Neural progenitor cell (in vitro differentiated cells): ENCODE measurements at regions not wholly inside any gene's neighbourhood (a gene's known extent, or its start where the extent isn't known, plus 50 kb on each side); places are given as distances from the start of the nearest gene placed in this dataset.

Experiments
- DNase-seq: peaks from one replicate; pipeline ENCODE4 v3.0.0-alpha.2; 2016; ENCODE audit warnings: low spot score
- H2AFZ ChIP-seq: fragments of 200-600 bp; sonication (generic); replicated peaks from 2 replicates; pipeline ENCODE4 v1.6.1; 2016; ENCODE audit warnings: antibody characterized with exemption
- H3F3A ChIP-seq: fragments of 200-600 bp; sonication (generic); 2 replicates; pipeline ENCODE4 v1.6.1; 2016; ENCODE audit warnings: antibody characterized with exemption, low read depth
- H3K27ac ChIP-seq: fragments of 200-600 bp; sonication (generic); 2 replicates; pipeline ENCODE4 v1.5.1; 2016; ENCODE audit warnings: mild to moderate bottlenecking
- H3K27me3 ChIP-seq: fragments of 200-600 bp; sonication (generic); 2 replicates; pipeline ENCODE4 v1.6.1; 2016; ENCODE audit warnings: mild to moderate bottlenecking, moderate library complexity
- H3K36me3 ChIP-seq: fragments of 200-600 bp; sonication (generic); 2 replicates; pipeline ENCODE4 v1.5.1; 2016
- H3K4me1 ChIP-seq: fragments of 200-600 bp; sonication (generic); 2 replicates; pipeline ENCODE4 v1.6.1; 2016; ENCODE audit warnings: mixed run types
- H3K4me2 ChIP-seq: fragments of 200-600 bp; sonication (generic); 2 replicates; pipeline ENCODE4 v1.6.1; 2016
- H3K4me3 ChIP-seq: fragments of 200-600 bp; sonication (generic); 2 replicates; pipeline ENCODE4 v1.5.1; 2016
- H3K79me2 ChIP-seq: fragments of 200-600 bp; sonication (generic); 2 replicates; pipeline ENCODE4 v1.6.1; 2016; ENCODE audit warnings: low read depth
- H3K9ac ChIP-seq: fragments of 200-600 bp; sonication (generic); 2 replicates; pipeline ENCODE4 v1.6.1; 2016
- H3K9me3 ChIP-seq: fragments of 200-600 bp; sonication (generic); 2 replicates; pipeline ENCODE4 v1.5.1; 2016; ENCODE audit warnings: low read depth
- H4K20me1 ChIP-seq: fragments of 200-600 bp; sonication (generic); 2 replicates; pipeline ENCODE4 v1.6.1; 2016; ENCODE audit warnings: low read depth
- H3K27ac Mint-ChIP-seq: 3 replicates; pipeline ENCODE4 v1.8.0; 2021; ENCODE audit warnings: mixed read lengths
- H3K27me3 Mint-ChIP-seq: 2 replicates; pipeline ENCODE4 v1.8.0; 2022; ENCODE audit warnings: low read depth, mild to moderate bottlenecking, inconsistent platforms, moderate library complexity, mixed read lengths; ENCODE audit not compliant: insufficient read depth
- H3K36me3 Mint-ChIP-seq: 3 replicates; pipeline ENCODE4 v1.8.0; 2021; ENCODE audit warnings: mixed read lengths
- H3K4me1 Mint-ChIP-seq: 3 replicates; pipeline ENCODE4 v1.8.0; 2021; ENCODE audit warnings: mixed read lengths
- H3K4me3 Mint-ChIP-seq: 3 replicates; pipeline ENCODE4 v1.8.0; 2021; ENCODE audit warnings: mild to moderate bottlenecking, moderate library complexity, mixed read lengths
- H3K9me3 Mint-ChIP-seq: 3 replicates; pipeline ENCODE4 v1.8.0; 2020; ENCODE audit warnings: mixed read lengths
- EZH2 ChIP-seq: fragments of 200-600 bp; sonication (generic); IDR thresholded peaks from 2 replicates; pipeline ENCODE4 v1.6.1; 2017; ENCODE audit warnings: antibody characterized with exemption, mild to moderate bottlenecking, moderate library complexity
- EZH2phosphoT487 ChIP-seq: fragments of 200-600 bp; sonication (generic); IDR thresholded peaks from 2 replicates; pipeline ENCODE4 v1.6.1; 2017; ENCODE audit warnings: antibody characterized with exemption
- TF ChIP-seq, protein P1 (sequence below): fragments of 200-600 bp; sonication (generic); IDR thresholded peaks from 2 replicates; pipeline ENCODE4 v1.5.1; 2017; ENCODE audit warnings: antibody characterized with exemption, mild to moderate bottlenecking

DNA sequence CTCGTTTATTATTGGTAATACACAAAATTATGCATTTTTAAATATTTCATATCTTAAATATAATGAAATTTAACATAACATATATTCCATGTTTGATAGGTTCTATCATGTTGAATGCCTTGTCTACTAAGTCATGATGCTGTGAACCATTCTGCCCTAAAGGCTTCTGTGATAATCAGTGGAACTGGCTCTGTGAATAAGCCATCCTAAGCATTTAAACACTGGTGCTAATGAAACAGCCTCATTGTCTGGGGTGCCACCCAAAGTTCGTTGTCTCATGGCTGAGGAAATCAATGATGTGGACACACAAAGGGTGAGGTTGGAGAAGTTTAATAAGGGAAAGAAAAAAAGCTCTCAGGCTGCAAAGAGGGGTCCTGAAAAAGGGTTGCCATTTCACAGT, 264.7 kb upstream of the ZRANB2 start:
- DNase-seq, result no peak
- Histone ChIP-seq H3K4me3 (no peak overlapping the region), H3F3A (no peaks in the 10 kb centered on the region), H3K27me3 (no peaks in the 10 kb centered on the region), H3K4me1 (no peaks in the 10 kb centered on the region), H3K36me3 (no peaks in the 10 kb centered on the region), H3K27ac (no peak overlapping the region), H3K9ac (no peak overlapping the region), H3K4me2 (no peak overlapping the region), H3K79me2 (no peaks in the 10 kb centered on the region), H3K9me3 (no peaks in the 10 kb centered on the region), H2AFZ (no peak overlapping the region), H4K20me1 (no peaks in the 10 kb centered on the region)
- Mint-ChIP-seq H3K9me3 (peaks cover 4% of the 10 kb centered on the region), H3K4me1 (no peaks in the 10 kb centered on the region), H3K36me3 (no peaks in the 10 kb centered on the region), H3K4me3 (no peak overlapping the region), H3K27ac (no peak overlapping the region), H3K27me3 (peaks cover 4% of the 10 kb centered on the region)
- TF ChIP-seq EZH2, result no peak
- TF ChIP-seq, protein P1, sequence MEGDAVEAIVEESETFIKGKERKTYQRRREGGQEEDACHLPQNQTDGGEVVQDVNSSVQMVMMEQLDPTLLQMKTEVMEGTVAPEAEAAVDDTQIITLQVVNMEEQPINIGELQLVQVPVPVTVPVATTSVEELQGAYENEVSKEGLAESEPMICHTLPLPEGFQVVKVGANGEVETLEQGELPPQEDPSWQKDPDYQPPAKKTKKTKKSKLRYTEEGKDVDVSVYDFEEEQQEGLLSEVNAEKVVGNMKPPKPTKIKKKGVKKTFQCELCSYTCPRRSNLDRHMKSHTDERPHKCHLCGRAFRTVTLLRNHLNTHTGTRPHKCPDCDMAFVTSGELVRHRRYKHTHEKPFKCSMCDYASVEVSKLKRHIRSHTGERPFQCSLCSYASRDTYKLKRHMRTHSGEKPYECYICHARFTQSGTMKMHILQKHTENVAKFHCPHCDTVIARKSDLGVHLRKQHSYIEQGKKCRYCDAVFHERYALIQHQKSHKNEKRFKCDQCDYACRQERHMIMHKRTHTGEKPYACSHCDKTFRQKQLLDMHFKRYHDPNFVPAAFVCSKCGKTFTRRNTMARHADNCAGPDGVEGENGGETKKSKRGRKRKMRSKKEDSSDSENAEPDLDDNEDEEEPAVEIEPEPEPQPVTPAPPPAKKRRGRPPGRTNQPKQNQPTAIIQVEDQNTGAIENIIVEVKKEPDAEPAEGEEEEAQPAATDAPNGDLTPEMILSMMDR, result no peak
- no peak for TF ChIP-seq EZH2phosphoT487

DNA sequence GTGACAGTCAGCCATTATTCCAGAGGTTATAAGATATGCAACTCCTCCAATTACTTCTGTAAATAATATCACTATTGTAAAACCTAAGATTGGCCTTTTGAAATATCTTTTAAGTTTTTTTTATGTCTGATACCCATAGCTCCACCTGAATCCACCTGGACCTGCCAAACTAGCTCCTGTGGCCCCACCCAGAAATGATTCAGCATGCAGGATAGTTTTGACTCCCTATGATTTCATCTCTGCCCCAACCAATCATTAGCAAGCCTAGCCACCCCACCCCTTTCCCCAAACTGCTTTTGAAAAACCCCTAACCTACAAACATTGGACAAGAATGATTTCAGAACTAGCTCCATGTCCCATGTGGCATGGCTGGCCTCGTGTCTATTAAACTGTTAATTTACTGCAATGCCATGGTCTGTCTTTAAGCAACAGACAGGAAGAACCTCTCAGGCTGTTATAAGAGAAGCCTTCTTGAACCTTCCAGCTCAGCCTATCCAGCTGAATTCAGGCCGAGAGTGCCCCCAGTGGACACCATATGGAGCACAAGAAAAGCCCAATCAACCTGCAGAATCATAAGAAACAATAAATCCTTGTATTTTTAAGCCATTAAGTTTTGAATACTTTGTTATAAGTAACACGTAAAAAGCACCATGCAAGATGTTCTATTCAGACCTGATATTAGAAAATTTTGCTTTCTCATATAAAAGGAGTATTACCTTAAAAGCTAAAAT, 263.0 kb upstream of the ZRANB2 start:
- peaks cover 4% of the 10 kb centered on the region for H3K27me3 Mint-ChIP-seq
- DNase-seq, result no peak
- H3K27ac Mint-ChIP-seq, result no peak overlapping the region
- H3K9ac ChIP-seq, result no peak overlapping the region
- H3K27ac ChIP-seq, result no peak overlapping the region
- H3K36me3 ChIP-seq, result no peaks in the 10 kb centered on the region
- H3K9me3 ChIP-seq, result peaks cover 8% of the 10 kb centered on the region
- no peak overlapping the region for H3K4me2 ChIP-seq
- H3K4me3 Mint-ChIP-seq, result no peak overlapping the region
- H4K20me1 ChIP-seq, result no peaks in the 10 kb centered on the region
- no peak overlapping the region for H2AFZ ChIP-seq
- H3K4me1 ChIP-seq, result no peaks in the 10 kb centered on the region
- no peaks in the 10 kb centered on the region for H3K4me1 Mint-ChIP-seq
- no peaks in the 10 kb centered on the region for H3K27me3 ChIP-seq
- H3K4me3 ChIP-seq, result no peak overlapping the region
- no peaks in the 10 kb centered on the region for H3F3A ChIP-seq
- no peaks in the 10 kb centered on the region for H3K36me3 Mint-ChIP-seq
- no peak for TF ChIP-seq EZH2
- TF ChIP-seq, protein P1, result peak; percentile 37
- H3K9me3 Mint-ChIP-seq, result peaks cover 12% of the 10 kb centered on the region
- no peaks in the 10 kb centered on the region for H3K79me2 ChIP-seq

DNA sequence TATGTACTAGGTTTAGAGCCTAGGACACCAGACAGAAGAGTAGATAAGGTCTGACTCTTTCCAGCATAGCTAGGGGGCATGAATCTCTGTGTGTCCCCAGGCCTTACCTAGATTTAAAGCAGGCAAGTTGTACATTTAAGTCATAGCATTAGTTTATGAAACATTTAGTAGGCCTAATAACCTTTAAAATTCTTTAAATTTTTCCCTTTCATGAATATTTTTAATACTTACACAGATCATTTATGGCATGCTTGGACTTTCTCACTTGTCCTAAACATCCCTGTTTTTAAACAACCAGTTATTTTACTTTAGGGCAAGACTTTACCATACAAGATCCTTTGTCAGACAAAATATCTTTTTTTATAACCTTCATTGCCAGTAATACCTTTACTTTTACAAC, 258.4 kb upstream of the ZRANB2 start:
- H3K79me2 ChIP-seq, result no peaks in the 10 kb centered on the region
- no peak overlapping the region for H3K9ac ChIP-seq
- H3K4me1 ChIP-seq, result no peaks in the 10 kb centered on the region
- no peaks in the 10 kb centered on the region for H3K27me3 ChIP-seq
- no peak overlapping the region for H3K27ac ChIP-seq
- peaks cover 5% of the 10 kb centered on the region for H3K36me3 ChIP-seq
- H3F3A ChIP-seq, result no peaks in the 10 kb centered on the region
- Mint-ChIP-seq H3K4me3 (no peak overlapping the region), H3K9me3 (peaks cover 13% of the 10 kb centered on the region), H3K27me3 (no peaks in the 10 kb centered on the region), H3K4me1 (no peaks in the 10 kb centered on the region), H3K36me3 (no peaks in the 10 kb centered on the region), H3K27ac (no peak overlapping the region)
- peak; percentile 16 for DNase-seq
- no peak overlapping the region for H3K4me3 ChIP-seq
- H4K20me1 ChIP-seq, result no peaks in the 10 kb centered on the region
- H3K4me2 ChIP-seq, result no peak overlapping the region
- no peak overlapping the region for H2AFZ ChIP-seq
- peaks cover 21% of the 10 kb centered on the region for H3K9me3 ChIP-seq
- TF ChIP-seq EZH2phosphoT487 (no peak), EZH2 (no peak)
- TF ChIP-seq, protein P1, result no peak
